ENCODE measurements at regions not wholly inside any gene's neighbourhood (a gene's known extent, or its start where the extent isn't known, plus 50 kb on each side); places are given as distances from the start of the nearest gene placed in this dataset.
A peak's percentile ranks its signal among the peaks of the same experiment; 100 is the strongest.
"Not testable (repeated sequence)": the region's sequence is repeated elsewhere in the genome, so short reads cannot be mapped to it uniquely, and the experiment has no call there.

DNA sequence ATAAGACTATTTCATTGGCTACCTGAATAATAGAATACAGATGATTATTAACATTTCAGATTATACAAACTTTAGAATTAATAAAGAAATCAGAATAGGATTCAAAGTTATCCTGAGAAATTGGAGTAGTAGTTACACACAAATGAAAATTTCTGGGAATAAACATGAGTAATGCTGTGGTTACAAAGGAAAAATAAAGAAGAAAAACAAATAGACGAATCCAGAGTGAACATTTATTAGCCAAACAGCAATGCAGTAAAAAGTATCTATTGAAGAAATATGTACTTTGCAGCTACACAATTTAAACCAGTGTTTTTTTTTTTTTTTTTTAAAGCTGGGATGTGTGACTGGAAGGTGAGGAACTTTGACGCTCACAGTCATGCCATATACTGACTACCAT, 1159.2 kb downstream of the TUSC7 start:
- Mint-ChIP-seq H3K27me3 (no peaks in the 10 kb centered on the region), H3K4me1 (no peaks in the 10 kb centered on the region), H3K27ac (no peak overlapping the region), H3K4me3 (no peak overlapping the region), H3K9me3 (no peaks in the 10 kb centered on the region), H3K36me3 (no peaks in the 10 kb centered on the region)
- ATAC-seq = no peak

GRCh38 chr3:117871934-117872333, 1162.4 kb downstream of the TUSC7 start:
- ATAC-seq = no peak
- no peaks in the 10 kb centered on the region for H3K36me3 Mint-ChIP-seq
- no peak overlapping the region for H3K27ac Mint-ChIP-seq
- H3K27me3 Mint-ChIP-seq = no peaks in the 10 kb centered on the region
- H3K9me3 Mint-ChIP-seq = no peaks in the 10 kb centered on the region
- no peaks in the 10 kb centered on the region for H3K4me1 Mint-ChIP-seq
- no peak overlapping the region for H3K4me3 Mint-ChIP-seq

DNA sequence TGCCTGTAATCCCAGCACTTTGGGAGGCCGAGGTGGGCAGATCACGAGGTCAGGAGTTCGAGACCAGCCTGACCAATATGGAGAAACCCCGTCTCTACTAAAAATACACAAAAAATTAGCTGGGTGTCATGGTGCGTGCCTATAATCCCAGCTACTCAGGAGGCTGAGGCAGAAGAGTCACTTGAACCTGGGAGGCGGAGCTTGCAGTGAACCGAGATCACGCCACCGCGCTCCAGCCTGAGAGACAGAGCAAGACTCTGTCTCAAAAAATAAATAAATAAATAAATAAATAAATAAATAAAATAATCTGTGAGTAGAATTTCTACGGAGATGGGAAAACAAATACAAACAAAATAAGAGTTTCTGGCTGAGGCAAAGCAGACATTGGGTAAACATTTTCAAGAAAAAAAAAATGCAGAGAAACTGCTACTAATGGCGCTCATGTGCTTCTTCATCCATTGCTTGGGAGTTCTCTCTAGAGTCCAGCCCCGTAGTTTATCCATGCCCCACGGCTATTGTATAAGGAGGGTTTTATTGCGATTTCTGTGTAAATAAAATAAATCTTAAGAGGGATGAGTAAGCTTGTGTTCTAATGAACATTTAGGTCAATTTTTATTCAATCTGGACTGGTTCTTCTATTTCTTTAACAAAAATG, 1161.9 kb downstream of the IGSF11 start:
- H3K27ac Mint-ChIP-seq, H3K27me3 Mint-ChIP-seq: not testable (repeated sequence)

GRCh38 chr3:117873249-117873600, 1161.4 kb downstream of the IGSF11 start:
- no peak overlapping the region for H3K27ac Mint-ChIP-seq
- no peaks in the 10 kb centered on the region for H3K9me3 Mint-ChIP-seq
- no peaks in the 10 kb centered on the region for H3K27me3 Mint-ChIP-seq
- H3K4me1 Mint-ChIP-seq = no peaks in the 10 kb centered on the region
- no peaks in the 10 kb centered on the region for H3K36me3 Mint-ChIP-seq
- no peak overlapping the region for H3K4me3 Mint-ChIP-seq
- ATAC-seq = no peak

More for the DNA sequence above, 1161.9 kb downstream of the IGSF11 start:
- ATAC-seq, H3K9me3 Mint-ChIP-seq, H3K36me3 Mint-ChIP-seq, H3K4me3 Mint-ChIP-seq, H3K4me1 Mint-ChIP-seq: not testable (repeated sequence)

DNA sequence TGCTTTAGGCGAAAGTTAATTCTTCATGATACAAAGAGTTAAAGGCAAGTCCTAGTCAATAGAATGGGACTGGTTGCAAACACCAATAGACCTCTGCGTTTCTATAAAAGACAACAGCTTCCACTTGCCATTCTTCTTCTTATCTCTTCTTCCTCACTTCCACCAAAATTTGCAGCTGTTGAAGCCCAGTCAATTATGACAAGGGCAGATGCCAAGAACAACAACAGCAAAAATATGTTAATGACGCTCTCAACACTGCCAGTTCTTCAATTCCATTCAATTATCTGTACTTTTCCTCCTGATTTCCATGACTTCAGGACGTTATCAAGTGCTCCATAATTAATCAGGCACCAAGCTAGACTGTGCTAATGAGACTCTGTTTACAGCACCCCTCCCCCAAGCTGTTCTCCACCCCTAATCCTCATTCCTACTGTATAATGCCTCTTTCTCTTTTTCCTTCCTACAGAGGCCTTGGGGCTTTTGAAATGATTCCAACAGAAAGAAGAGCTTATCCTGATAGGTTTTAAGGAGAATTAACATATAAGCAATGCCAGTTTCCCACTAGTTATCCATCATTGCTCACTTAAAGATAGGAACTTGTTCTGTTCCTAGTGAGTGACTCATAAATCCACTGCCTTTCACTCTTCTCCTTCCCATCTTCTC, 1160.5 kb downstream of the IGSF11 start:
- H3K27me3 Mint-ChIP-seq = no peaks in the 10 kb centered on the region
- H3K4me1 Mint-ChIP-seq = no peaks in the 10 kb centered on the region

GRCh38 chr3:117874904-117875874, 1159.5 kb downstream of the IGSF11 start:
- H3K36me3 Mint-ChIP-seq = no peaks in the 10 kb centered on the region

More for the DNA sequence above, 1160.5 kb downstream of the IGSF11 start:
- H3K9me3 Mint-ChIP-seq = peaks cover 2% of the 10 kb centered on the region
- ATAC-seq = no peak
- no peaks in the 10 kb centered on the region for H3K36me3 Mint-ChIP-seq
- no peak overlapping the region for H3K27ac Mint-ChIP-seq
- H3K4me3 Mint-ChIP-seq = no peak overlapping the region

GRCh38 chr3:117875887-117876286, 1158.8 kb downstream of the IGSF11 start:
- no peaks in the 10 kb centered on the region for H3K27me3 Mint-ChIP-seq
- no peaks in the 10 kb centered on the region for H3K4me1 Mint-ChIP-seq
- ATAC-seq = no peak
- peaks cover 4% of the 10 kb centered on the region for H3K9me3 Mint-ChIP-seq
- no peaks in the 10 kb centered on the region for H3K36me3 Mint-ChIP-seq
- H3K4me3 Mint-ChIP-seq = no peak overlapping the region
- H3K27ac Mint-ChIP-seq = no peak overlapping the region

More at GRCh38 chr3:117874904-117875874, 1159.5 kb downstream of the IGSF11 start:
- H3K27me3 Mint-ChIP-seq = no peaks in the 10 kb centered on the region
- no peak overlapping the region for H3K4me3 Mint-ChIP-seq
- no peak overlapping the region for H3K27ac Mint-ChIP-seq
- H3K4me1 Mint-ChIP-seq = no peaks in the 10 kb centered on the region
- H3K9me3 Mint-ChIP-seq = peaks cover 2% of the 10 kb centered on the region
- no peak for ATAC-seq

DNA sequence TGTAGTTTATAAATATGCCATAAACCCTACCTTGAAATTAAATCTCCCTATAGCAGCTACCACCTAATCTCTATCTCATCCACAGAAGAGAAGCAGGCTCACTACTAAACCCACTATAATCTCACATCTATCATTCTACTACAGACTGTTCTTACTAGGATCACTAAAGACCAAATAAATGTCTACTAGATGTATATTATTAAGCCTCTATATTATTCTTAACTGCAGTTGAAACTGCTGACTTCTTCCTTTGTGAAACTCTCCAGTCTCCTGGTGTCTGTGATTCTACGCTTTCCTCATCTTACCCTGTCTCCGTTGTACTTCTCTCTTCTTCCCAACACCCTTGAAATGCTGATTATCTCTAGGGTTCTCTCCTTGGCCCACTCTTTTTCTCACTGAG, 1154.0 kb downstream of the IGSF11 start:
- H3K4me3 Mint-ChIP-seq = no peak overlapping the region
- H3K36me3 Mint-ChIP-seq = no peaks in the 10 kb centered on the region
- H3K9me3 Mint-ChIP-seq = peaks cover 10% of the 10 kb centered on the region
- H3K27ac Mint-ChIP-seq = no peak overlapping the region
- no peaks in the 10 kb centered on the region for H3K27me3 Mint-ChIP-seq
- H3K4me1 Mint-ChIP-seq = no peaks in the 10 kb centered on the region
- ATAC-seq = no peak

GRCh38 chr3:117881210-117881609, 1153.4 kb downstream of the IGSF11 start:
- Mint-ChIP-seq H3K4me1 (no peaks in the 10 kb centered on the region), H3K4me3 (no peak overlapping the region), H3K9me3 (peaks cover 10% of the 10 kb centered on the region), H3K27me3 (no peaks in the 10 kb centered on the region), H3K36me3 (no peaks in the 10 kb centered on the region), H3K27ac (no peak overlapping the region)
- ATAC-seq = no peak

GRCh38 chr3:117885011-117885441, 1149.6 kb downstream of the IGSF11 start:
- peak; percentile 27 for ATAC-seq
- no peak overlapping the region for H3K27ac Mint-ChIP-seq

DNA sequence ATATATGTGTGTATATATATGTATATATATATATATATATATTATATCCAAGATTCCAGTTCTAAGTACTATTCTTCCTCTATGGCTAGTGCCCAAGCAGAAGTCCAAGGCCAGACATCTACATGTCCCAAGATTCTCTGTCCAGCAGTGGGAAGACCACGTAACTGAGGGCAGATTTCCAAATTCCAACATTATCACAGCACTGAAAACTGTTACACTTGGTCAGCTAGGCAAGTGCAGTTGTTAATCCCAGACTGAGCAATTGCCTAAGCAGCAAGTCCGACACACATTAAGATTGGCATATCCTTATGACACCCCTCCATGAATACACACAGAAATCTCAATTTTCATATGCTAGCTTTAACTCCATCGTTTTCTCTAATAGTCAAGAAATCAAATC, 1148.5 kb downstream of the IGSF11 start:
- no peak overlapping the region for H3K27ac Mint-ChIP-seq
- no peak for ATAC-seq
- H3K27me3 Mint-ChIP-seq = no peaks in the 10 kb centered on the region

More at GRCh38 chr3:117885011-117885441, 1149.6 kb downstream of the IGSF11 start:
- Mint-ChIP-seq H3K27me3 (no peaks in the 10 kb centered on the region), H3K4me1 (no peaks in the 10 kb centered on the region), H3K9me3 (peaks cover 11% of the 10 kb centered on the region), H3K4me3 (no peak overlapping the region), H3K36me3 (no peaks in the 10 kb centered on the region)

GRCh38 chr3:117887031-117887430, 1147.6 kb downstream of the IGSF11 start:
- Mint-ChIP-seq H3K27ac (no peak overlapping the region), H3K9me3 (peaks cover 6% of the 10 kb centered on the region), H3K36me3 (no peaks in the 10 kb centered on the region), H3K4me3 (no peak overlapping the region), H3K4me1 (no peaks in the 10 kb centered on the region), H3K27me3 (no peaks in the 10 kb centered on the region)
- no peak for ATAC-seq

More for the DNA sequence above, 1148.5 kb downstream of the IGSF11 start:
- H3K36me3 Mint-ChIP-seq = no peaks in the 10 kb centered on the region
- no peak overlapping the region for H3K4me3 Mint-ChIP-seq
- H3K4me1 Mint-ChIP-seq = no peaks in the 10 kb centered on the region
- H3K9me3 Mint-ChIP-seq = peaks cover 9% of the 10 kb centered on the region

DNA sequence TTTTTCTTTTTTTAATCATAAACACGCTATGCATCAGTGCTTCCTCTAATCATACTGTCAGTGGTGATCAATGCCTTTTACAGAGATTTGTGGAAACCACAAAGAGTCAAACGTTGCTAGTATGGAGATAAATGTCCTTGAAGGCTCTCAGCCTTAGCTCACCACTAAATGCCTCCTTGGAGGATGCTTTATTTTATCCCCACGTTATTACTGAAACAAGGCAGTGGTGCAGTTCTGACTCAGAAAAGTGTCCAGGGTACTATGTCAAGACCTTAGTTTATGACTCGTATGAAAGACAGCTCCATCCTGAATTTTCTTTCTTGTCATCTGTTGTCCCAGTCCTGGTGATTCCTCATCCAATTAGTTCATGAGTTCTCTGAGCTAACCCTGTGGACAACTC, 1146.7 kb downstream of the IGSF11 start:
- ATAC-seq = no peak
- Mint-ChIP-seq H3K4me1 (no peaks in the 10 kb centered on the region), H3K27ac (no peak overlapping the region), H3K4me3 (no peak overlapping the region), H3K36me3 (no peaks in the 10 kb centered on the region), H3K27me3 (no peaks in the 10 kb centered on the region), H3K9me3 (peaks cover 3% of the 10 kb centered on the region)

- no peaks in the 10 kb centered on the region for H3K27me3 Mint-ChIP-seq
- H3K27ac Mint-ChIP-seq = no peak overlapping the region
- H3K4me3 Mint-ChIP-seq = no peak overlapping the region
- H3K9me3 Mint-ChIP-seq = no peaks in the 10 kb centered on the region
- ATAC-seq = no peak
- H3K36me3 Mint-ChIP-seq = no peaks in the 10 kb centered on the region
- no peaks in the 10 kb centered on the region for H3K4me1 Mint-ChIP-seq
These were observed 1142.2 kb downstream of the IGSF11 start for GRCh38 chr3:117892431-117892841.

DNA sequence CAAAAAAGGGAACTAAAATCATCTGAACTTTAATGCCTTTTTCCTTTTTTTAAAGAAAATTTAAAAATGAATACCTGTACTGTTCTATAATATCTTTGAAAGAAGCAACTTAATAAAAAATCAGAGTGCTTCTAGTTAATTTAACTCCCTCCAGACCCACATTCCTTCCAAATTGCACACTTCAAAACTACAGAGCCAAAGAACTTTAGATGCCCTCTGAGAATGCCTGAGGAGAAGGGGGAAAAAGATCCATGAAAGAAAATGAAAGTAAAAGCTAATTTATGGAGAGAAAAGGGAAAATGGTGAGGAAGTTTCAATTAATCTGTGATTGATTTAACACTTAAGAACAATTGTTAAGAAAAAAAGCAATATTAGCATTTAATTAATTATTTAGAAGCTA, 1141.6 kb downstream of the IGSF11 start:
- H3K36me3 Mint-ChIP-seq = no peaks in the 10 kb centered on the region
- no peaks in the 10 kb centered on the region for H3K4me1 Mint-ChIP-seq
- H3K27ac Mint-ChIP-seq = no peak overlapping the region
- H3K27me3 Mint-ChIP-seq = no peaks in the 10 kb centered on the region
- ATAC-seq = no peak
- no peak overlapping the region for H3K4me3 Mint-ChIP-seq
- H3K9me3 Mint-ChIP-seq = no peaks in the 10 kb centered on the region
